T-helper 22 cell (primary cell): ENCODE measurements at regions not wholly inside any gene's neighbourhood (a gene's known extent, or its start where the extent isn't known, plus 50 kb on each side); places are given as distances from the start of the nearest gene placed in this dataset.

Experiments used
- DNase-seq: peaks from one replicate; pipeline ENCODE4 v3.0.0-alpha.2; 2020; ENCODE audit warnings: low read depth

- DNase-seq: no peak
Measured at GRCh38 chr5:110359221-110359620, 367.2 kb downstream of the TMEM232 start.

GRCh38 chr5:110361471-110361870 is 365.0 kb downstream of the TMEM232 start:
- DNase-seq: no peak

GRCh38 chr5:110362261-110362660 is 364.2 kb downstream of the TMEM232 start:
- DNase-seq: no peak

GRCh38 chr5:110366716-110367115 is 359.8 kb downstream of the TMEM232 start:
- DNase-seq: no peak
